HEK293 (cell line): ENCODE measurements at regions not wholly inside any gene's neighbourhood (a gene's known extent, or its start where the extent isn't known, plus 50 kb on each side); places are given as distances from the start of the nearest gene placed in this dataset.

ENCODE experiments used
- CTCF ChIP-seq: fragments of 450-650 bp; formaldehyde crosslinking; IDR thresholded peaks from 2 replicates; pipeline ENCODE4 v1.5.1; 2016; ENCODE audit warnings: missing biosample characterization, missing genetic modification characterization
- ZBTB11 ChIP-seq: fragments of 450-650 bp; formaldehyde crosslinking; conservative IDR thresholded peaks from 2 replicates; pipeline ENCODE4 v1.5.1; 2016; ENCODE audit warnings: low read depth, missing biosample characterization, missing genetic modification characterization
- ZIC2 ChIP-seq: fragments of 450-650 bp; formaldehyde crosslinking; IDR thresholded peaks from 2 replicates; pipeline ENCODE4 v1.5.1; 2016; ENCODE audit warnings: missing biosample characterization, missing genetic modification characterization
- ZNF138 ChIP-seq: fragments of 450-650 bp; formaldehyde crosslinking; IDR thresholded peaks from 2 replicates; pipeline ENCODE4 v1.5.1; 2016; ENCODE audit warnings: missing biosample characterization, missing genetic modification characterization, borderline replicate concordance
- ZNF174 ChIP-seq: fragments of 450-650 bp; formaldehyde crosslinking; IDR thresholded peaks from 2 replicates; pipeline ENCODE4 v1.5.0; 2017; ENCODE audit warnings: missing biosample characterization, mild to moderate bottlenecking, missing genetic modification characterization
- ZNF274 ChIP-seq, 2 experiments: fragments of 200-500 bp in 1 of 2; fragments of 450-650 bp in 1 of 2; sonication (Bioruptor generic) in 1 of 2; formaldehyde crosslinking in 1 of 2; IDR thresholded peaks; 2 replicates each; pipeline versions ENCODE4 v1.5.1 to v1.6.1; 2014 to 2016; ENCODE audit warnings: borderline replicate concordance in 1 of 2, inconsistent platforms in 1 of 2, low read length in 1 of 2, missing biosample characterization in 1 of 2, missing genetic modification characterization in 1 of 2
- ZNF302 ChIP-seq: fragments of 450-650 bp; formaldehyde crosslinking; IDR thresholded peaks from 2 replicates; pipeline ENCODE4 v1.5.1; 2016; ENCODE audit warnings: missing biosample characterization, missing genetic modification characterization, low read depth
- ZNF544 ChIP-seq: fragments of 450-650 bp; formaldehyde crosslinking; IDR thresholded peaks from 2 replicates; pipeline ENCODE4 v1.5.0; 2017; ENCODE audit warnings: missing biosample characterization, missing genetic modification characterization
- ZNF549 ChIP-seq: fragments of 450-650 bp; IDR thresholded peaks from 2 replicates; pipeline ENCODE4 v1.5.1; 2018; ENCODE audit warnings: missing biosample characterization, missing genetic modification characterization, mild to moderate bottlenecking, inconsistent platforms, moderate library complexity
- ZNF585B ChIP-seq: fragments of 450-650 bp; formaldehyde crosslinking; IDR thresholded peaks from 2 replicates; pipeline ENCODE4 v1.5.1; 2016; ENCODE audit warnings: missing biosample characterization, missing genetic modification characterization
- ZNF701 ChIP-seq: fragments of 450-650 bp; formaldehyde crosslinking; IDR thresholded peaks from 2 replicates; pipeline ENCODE4 v1.5.1; 2016; ENCODE audit warnings: missing biosample characterization, missing genetic modification characterization

- TF ChIP-seq ZBTB11 (tag by site-specific recombination) = no peak
- no peak for TF ChIP-seq ZNF544 (tag by site-specific recombination)
- TF ChIP-seq ZIC2 (tag by site-specific recombination) = no peak
- TF ChIP-seq ZNF701 (tag by site-specific recombination) = no peak
- TF ChIP-seq ZNF138 (tag by site-specific recombination) = no peak
- TF ChIP-seq CTCF (tag by site-specific recombination) = no peak
- TF ChIP-seq ZNF274 (IDR thresholded peaks at IDR 0.05; ENCODE audit: low read length) = no peak
- no peak for TF ChIP-seq ZNF274 (tag by site-specific recombination; IDR thresholded peaks at IDR 0.05; ENCODE audit: borderline replicate concordance)
- no peak for TF ChIP-seq ZNF549 (tag by site-specific recombination)
- TF ChIP-seq ZNF302 (tag by site-specific recombination) = no peak
- TF ChIP-seq ZNF174 = no peak
- no peak for TF ChIP-seq ZNF585B
Measured at GRCh38 chr7:131882321-131882720, 325.9 kb upstream of the PODXL start.
